GM12872 (cell line): ENCODE measurements at regions not wholly inside any gene's neighbourhood (a gene's known extent, or its start where the extent isn't known, plus 50 kb on each side); places are given as distances from the start of the nearest gene placed in this dataset.

Experiments used
- TF ChIP-seq, protein P1 (sequence below): IDR thresholded peaks from 3 replicates; pipeline ENCODE4 v1.5.1; 2011; ENCODE audit warnings: low read depth, mild to moderate bottlenecking, low read length, moderate library complexity; ENCODE audit not compliant: insufficient read depth

- TF ChIP-seq, protein P1, sequence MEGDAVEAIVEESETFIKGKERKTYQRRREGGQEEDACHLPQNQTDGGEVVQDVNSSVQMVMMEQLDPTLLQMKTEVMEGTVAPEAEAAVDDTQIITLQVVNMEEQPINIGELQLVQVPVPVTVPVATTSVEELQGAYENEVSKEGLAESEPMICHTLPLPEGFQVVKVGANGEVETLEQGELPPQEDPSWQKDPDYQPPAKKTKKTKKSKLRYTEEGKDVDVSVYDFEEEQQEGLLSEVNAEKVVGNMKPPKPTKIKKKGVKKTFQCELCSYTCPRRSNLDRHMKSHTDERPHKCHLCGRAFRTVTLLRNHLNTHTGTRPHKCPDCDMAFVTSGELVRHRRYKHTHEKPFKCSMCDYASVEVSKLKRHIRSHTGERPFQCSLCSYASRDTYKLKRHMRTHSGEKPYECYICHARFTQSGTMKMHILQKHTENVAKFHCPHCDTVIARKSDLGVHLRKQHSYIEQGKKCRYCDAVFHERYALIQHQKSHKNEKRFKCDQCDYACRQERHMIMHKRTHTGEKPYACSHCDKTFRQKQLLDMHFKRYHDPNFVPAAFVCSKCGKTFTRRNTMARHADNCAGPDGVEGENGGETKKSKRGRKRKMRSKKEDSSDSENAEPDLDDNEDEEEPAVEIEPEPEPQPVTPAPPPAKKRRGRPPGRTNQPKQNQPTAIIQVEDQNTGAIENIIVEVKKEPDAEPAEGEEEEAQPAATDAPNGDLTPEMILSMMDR: no peak
These were observed 295.6 kb downstream of the PTPRC start for GRCh38 chr1:198934426-198934825.

GRCh38 chr1:198934901-198935305 lies 296.1 kb downstream of the PTPRC start:
- TF ChIP-seq, protein P1: no peak

DNA sequence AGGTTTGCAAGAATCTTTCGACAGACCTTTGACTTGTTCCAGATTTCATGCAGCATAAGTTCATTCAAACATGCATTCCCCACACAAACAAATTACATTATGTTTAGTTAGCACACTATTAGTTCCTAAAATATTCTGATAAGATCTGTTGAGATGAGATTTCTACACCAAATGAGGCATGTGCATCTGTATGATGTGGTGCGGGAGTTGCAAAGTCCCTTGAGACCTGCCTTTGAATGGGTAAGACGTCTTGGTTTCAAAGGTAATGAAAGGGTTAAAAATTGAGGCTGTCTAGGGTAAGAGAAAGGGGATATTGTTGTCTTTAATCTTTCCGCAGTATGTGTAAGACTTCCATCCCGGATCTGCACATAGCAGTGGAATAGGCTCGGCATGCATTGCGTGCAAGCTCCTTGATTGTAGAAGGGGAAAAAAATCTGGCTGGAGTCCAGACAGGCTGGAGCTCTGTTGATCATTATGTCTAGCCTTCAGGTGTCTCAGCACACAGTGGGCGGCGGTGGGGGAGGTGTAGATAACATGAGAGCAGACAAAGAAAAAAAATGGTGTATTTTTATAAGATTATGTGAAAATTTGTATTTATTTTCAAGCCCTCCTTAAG lies 296.6 kb downstream of the PTPRC start:
- TF ChIP-seq, protein P1: no peak

DNA sequence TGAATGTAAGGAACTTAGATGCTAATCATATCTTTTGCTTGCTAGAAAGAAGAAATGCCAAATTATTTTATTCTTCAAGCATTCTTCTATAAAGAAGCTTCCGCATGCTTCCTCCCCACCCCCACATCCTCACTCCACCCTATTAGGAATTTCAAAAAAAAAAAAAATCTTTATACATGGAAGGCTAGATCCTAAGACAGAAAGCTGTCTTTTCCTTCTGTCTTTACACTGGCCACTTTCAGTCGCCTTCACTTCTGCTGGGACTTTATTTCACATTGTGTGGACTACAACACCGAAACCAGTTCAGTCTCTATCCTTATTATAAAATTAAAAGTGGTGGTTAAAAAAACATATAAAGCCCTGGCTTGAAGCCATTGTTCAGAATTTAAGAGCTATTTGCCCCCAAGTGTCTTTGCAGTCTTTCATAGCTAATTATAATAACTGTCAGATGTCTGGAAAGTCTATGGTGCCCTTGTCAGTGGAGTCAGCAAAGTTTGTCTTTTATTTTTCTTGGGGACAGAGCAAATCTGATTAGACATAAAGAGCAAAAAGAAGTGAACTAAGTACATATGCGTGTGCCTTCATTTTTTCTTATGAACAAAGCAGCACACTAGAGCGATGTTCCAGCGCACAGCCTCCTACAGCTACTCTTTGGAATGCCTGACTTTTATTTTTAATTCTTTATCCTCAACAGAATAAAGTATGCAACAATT lies 297.7 kb downstream of the PTPRC start:
- TF ChIP-seq, protein P1: no peak

GRCh38 chr1:198937231-198938031 lies 298.6 kb downstream of the PTPRC start:
- TF ChIP-seq, protein P1: no peak

GRCh38 chr1:198939286-198939685 lies 300.4 kb downstream of the PTPRC start:
- TF ChIP-seq, protein P1: no peak

- TF ChIP-seq, protein P1: no peak
These were observed 301.1 kb downstream of the PTPRC start for GRCh38 chr1:198939956-198940355.
